Activated T-helper 17 cell treated with anti-CD3 and anti-CD28 coated beads, Interleukin-2, amount 50 U/mL, for 72 hours (primary cell): ENCODE measurements at regions not wholly inside any gene's neighbourhood (a gene's known extent, or its start where the extent isn't known, plus 50 kb on each side); places are given as distances from the start of the nearest gene placed in this dataset.

Source experiments
- ATAC-seq: fragments of 150-1000 bp; cut with Tn5 transposase; replicated peaks from 2 replicates; pipeline ENCODE4 v1.10.0; 2021; ENCODE audit warnings: mild to moderate bottlenecking, moderate library complexity
- H3K27ac Mint-ChIP-seq: one replicate; pipeline ENCODE4 v1.8.0; 2022; ENCODE audit warnings: mixed read lengths
- H3K27me3 Mint-ChIP-seq: one replicate; pipeline ENCODE4 v1.8.0; 2022; ENCODE audit warnings: mixed read lengths
- H3K36me3 Mint-ChIP-seq: one replicate; pipeline ENCODE4 v1.8.0; 2022; ENCODE audit warnings: low read depth, mild to moderate bottlenecking, mixed read lengths
- H3K4me1 Mint-ChIP-seq: one replicate; pipeline ENCODE4 v1.8.0; 2022; ENCODE audit warnings: mixed read lengths
- H3K4me3 Mint-ChIP-seq: one replicate; pipeline ENCODE4 v1.8.0; 2022; ENCODE audit warnings: mild to moderate bottlenecking, mixed read lengths
- H3K9me3 Mint-ChIP-seq: one replicate; pipeline ENCODE4 v1.8.0; 2022; ENCODE audit warnings: mixed read lengths

DNA sequence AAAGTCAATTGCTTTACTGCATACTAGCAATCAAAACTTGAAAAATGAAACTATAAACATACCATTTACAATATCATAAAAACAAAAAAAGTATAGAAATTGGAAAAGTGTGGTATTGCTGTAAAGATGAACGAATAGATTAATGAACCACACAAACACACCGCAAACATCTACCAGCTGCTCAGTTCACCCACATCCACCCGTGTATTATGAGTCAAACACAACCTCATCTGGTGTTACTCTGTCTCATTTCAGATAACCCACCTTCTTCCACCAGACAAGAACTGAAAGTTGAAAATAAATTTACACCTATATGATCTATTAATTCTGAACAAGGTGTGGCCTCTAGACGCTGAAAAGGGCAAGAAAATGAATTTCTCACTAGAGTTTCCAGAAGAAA lies 53.3 kb downstream of the BLID start:
- Mint-ChIP-seq H3K4me1 (no peaks in the 10 kb centered on the region), H3K27me3 (peaks cover 13% of the 10 kb centered on the region), H3K4me3 (no peak overlapping the region), H3K27ac (no peak overlapping the region), H3K9me3 (peaks cover 9% of the 10 kb centered on the region), H3K36me3 (no peaks in the 10 kb centered on the region)
- ATAC-seq = no peak

DNA sequence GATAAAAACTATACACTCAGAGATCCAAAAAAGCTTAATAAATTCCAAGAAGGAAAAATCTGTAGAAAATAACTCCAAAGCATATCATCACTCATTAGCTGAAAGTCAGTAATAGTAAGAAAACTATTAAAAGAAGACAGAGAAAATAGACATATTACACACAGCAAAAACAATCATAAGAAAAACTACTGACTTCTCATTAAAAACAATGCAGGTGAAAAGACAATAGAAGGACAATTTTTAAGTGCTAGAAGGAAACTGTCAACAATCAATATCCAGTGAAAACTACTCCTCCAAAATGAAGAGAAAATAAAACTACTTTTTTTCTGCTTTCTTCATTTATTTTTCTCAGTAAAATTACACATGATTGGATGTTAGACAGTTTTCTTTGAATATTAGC lies 56.5 kb downstream of the BLID start:
- no peaks in the 10 kb centered on the region for H3K27me3 Mint-ChIP-seq
- no peak for ATAC-seq
- peaks cover 9% of the 10 kb centered on the region for H3K9me3 Mint-ChIP-seq
- no peak overlapping the region for H3K27ac Mint-ChIP-seq
- H3K4me3 Mint-ChIP-seq = no peak overlapping the region
- no peaks in the 10 kb centered on the region for H3K4me1 Mint-ChIP-seq
- no peaks in the 10 kb centered on the region for H3K36me3 Mint-ChIP-seq

DNA sequence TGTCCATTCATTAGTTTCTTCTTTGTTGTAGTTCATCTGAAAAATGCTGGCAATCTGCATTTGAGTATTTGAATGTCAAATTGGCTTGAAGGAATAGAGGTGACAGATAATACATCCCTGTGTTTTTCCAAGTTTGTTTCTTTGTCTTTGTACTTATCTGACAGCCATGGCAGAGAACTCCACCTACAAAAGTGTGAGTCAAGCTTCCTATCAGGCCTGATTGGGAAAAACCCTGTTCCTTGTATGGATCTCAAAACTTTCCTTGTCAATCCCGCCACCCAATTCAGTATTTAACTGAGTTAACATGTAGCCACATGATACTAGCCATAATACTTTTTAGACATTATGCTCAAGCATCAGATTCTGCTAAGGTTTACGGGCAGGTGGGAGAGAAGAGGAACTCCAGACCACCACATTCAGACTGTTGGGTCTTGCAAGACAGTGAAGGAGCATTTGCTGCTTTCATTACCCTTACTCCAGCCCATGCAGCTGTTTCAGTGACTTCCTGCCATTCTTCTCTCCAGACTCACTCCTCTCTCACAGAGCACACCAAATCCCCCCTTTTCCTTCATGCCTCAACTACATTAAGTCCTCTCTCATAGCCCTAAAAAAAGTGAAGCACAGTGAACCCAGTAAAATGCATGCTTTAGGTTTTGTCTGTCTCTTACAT lies 65.9 kb downstream of the BLID start:
- no peak for ATAC-seq
- Mint-ChIP-seq H3K4me3 (no peak overlapping the region), H3K27ac (no peak overlapping the region), H3K36me3 (no peaks in the 10 kb centered on the region), H3K4me1 (no peaks in the 10 kb centered on the region), H3K27me3 (peaks cover 8% of the 10 kb centered on the region), H3K9me3 (peaks cover 8% of the 10 kb centered on the region)

DNA sequence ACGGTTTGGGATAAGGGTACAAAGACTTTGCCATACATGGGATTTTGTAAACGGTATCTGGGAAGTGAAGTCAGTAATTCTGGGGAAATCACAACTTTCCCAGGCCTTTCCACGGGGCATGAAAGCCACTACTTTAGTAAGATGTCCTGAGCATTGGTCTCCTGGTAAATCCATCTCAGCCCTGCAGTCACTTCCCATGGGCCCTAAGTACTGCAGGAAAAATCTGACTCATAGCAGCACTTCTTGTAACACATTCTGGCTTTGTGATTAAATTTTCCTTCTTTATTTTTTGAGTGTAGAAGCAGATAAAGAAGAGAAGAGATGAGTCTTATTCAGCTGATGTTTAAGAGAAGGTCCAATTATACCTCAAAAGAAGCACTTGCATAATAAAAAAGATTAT lies 67.6 kb downstream of the BLID start:
- Mint-ChIP-seq H3K4me3 (no peak overlapping the region), H3K36me3 (no peaks in the 10 kb centered on the region), H3K9me3 (peaks cover 8% of the 10 kb centered on the region), H3K27ac (no peak overlapping the region), H3K4me1 (no peaks in the 10 kb centered on the region), H3K27me3 (peaks cover 8% of the 10 kb centered on the region)
- ATAC-seq = no peak

DNA sequence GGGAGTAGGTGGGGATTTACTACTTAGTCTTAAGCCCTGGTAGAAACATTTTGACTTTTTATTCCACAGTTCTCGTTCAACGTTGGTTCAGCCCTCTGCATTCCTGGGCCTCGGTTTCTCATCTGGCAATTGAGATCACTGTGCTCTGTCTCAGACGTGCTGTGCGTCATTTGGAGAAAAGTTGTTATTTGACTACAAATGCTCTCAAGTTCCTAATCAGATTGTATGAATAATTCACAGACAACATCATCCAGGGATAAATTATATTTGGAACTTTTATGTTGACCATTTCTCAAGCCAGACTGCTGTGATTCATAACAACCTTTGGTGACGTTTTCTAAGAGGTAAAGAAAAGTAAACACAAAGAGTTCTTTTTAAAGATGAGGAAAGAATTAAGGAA lies 69.2 kb downstream of the BLID start:
- no peak for ATAC-seq
- Mint-ChIP-seq H3K4me1 (no peaks in the 10 kb centered on the region), H3K4me3 (no peak overlapping the region), H3K27ac (no peak overlapping the region), H3K36me3 (no peaks in the 10 kb centered on the region), H3K27me3 (peaks cover 6% of the 10 kb centered on the region), H3K9me3 (peaks cover 5% of the 10 kb centered on the region)

DNA sequence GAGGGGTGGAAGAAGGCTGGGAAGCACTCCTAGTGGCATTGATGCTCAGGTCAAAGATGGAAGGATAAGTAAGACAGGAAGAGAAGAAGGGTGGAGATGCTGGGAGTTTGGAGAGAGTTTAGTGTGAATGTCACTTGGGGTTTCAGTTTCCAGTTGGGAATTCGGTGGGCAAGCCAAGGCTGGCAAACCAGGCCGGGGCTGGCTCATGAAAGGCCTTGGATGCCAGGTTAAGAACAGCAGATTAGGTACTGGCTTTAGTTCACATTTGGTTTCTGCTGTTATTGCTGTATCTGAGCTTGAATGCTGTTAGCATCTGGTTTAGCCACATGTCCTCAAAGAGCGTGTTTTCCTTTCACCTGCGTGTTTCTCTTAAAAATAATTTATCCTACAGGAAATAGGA lies 69.6 kb downstream of the BLID start:
- H3K36me3 Mint-ChIP-seq = no peaks in the 10 kb centered on the region

DNA sequence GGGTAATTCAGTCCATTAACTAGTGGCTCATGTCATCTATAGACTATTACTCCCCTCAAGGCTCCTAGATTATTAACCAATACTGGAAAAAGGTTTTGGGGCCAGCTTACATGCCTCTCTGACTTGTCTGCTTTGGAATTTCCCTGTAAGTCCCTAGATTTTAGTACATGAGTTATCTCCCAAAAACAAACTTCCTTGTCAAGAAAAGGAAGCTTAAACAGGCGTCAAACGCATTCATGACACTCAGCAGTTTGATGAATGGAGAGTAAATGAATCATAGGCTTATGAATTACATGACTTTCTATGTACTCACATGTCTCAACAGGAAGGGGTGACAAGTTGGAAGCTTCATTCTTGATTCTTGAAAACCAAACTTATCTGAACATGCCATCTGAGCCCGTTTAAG lies 70.8 kb downstream of the BLID start:
- no peak for ATAC-seq
- no peaks in the 10 kb centered on the region for H3K36me3 Mint-ChIP-seq
- no peak overlapping the region for H3K4me3 Mint-ChIP-seq
- no peak overlapping the region for H3K27ac Mint-ChIP-seq
- no peaks in the 10 kb centered on the region for H3K4me1 Mint-ChIP-seq
- H3K27me3 Mint-ChIP-seq = peaks cover 4% of the 10 kb centered on the region
- H3K9me3 Mint-ChIP-seq = peaks cover 4% of the 10 kb centered on the region

More for the DNA sequence above, 69.6 kb downstream of the BLID start:
- no peak overlapping the region for H3K27ac Mint-ChIP-seq
- peaks cover 4% of the 10 kb centered on the region for H3K27me3 Mint-ChIP-seq
- H3K9me3 Mint-ChIP-seq = peaks cover 4% of the 10 kb centered on the region
- H3K4me3 Mint-ChIP-seq = no peak overlapping the region
- no peaks in the 10 kb centered on the region for H3K4me1 Mint-ChIP-seq
- ATAC-seq = no peak

DNA sequence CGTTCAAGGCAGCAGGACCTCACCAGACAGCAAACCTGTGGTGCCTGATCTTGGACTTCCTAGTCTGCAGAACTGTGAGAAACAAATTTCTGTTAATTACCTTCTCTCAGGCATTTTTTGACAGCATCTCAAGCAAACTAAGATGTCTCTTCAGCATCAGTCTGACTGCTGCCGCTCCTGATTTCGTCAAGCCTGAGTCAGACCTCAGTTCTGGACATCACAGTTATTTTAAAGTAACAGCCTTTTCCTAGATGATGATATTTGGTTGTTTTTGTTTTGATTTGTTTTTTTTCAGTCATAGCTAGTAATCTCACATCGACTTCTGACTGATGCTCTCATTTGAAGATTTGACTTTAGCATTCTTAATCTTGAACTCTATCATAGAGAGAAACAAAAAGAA lies 71.9 kb downstream of the BLID start:
- no peak overlapping the region for H3K27ac Mint-ChIP-seq
- H3K27me3 Mint-ChIP-seq = no peaks in the 10 kb centered on the region
- H3K4me1 Mint-ChIP-seq = no peaks in the 10 kb centered on the region
- no peak for ATAC-seq
- H3K36me3 Mint-ChIP-seq = no peaks in the 10 kb centered on the region
- no peaks in the 10 kb centered on the region for H3K9me3 Mint-ChIP-seq
- H3K4me3 Mint-ChIP-seq = no peak overlapping the region

DNA sequence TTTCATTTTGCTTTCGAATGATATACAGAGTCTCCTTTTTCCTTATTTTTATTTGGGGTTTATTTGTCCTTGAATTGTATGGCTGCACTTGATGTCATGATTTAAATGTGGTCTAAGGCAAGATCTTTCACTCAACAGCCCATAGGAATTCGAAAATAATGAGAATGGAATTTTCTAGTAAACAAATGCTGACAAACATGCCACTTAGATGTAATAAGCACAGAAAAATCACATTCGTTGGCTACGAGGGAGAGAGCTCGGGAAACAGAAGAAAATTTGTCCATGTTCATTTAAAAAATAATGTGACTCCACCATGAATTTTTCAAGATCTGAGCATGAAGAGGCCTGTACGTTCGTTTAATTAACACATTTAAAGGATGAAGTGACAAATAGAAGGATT lies 73.0 kb downstream of the BLID start:
- Mint-ChIP-seq H3K9me3 (no peaks in the 10 kb centered on the region), H3K27me3 (no peaks in the 10 kb centered on the region), H3K4me3 (no peak overlapping the region), H3K36me3 (no peaks in the 10 kb centered on the region), H3K4me1 (no peaks in the 10 kb centered on the region), H3K27ac (no peak overlapping the region)
- ATAC-seq = no peak

DNA sequence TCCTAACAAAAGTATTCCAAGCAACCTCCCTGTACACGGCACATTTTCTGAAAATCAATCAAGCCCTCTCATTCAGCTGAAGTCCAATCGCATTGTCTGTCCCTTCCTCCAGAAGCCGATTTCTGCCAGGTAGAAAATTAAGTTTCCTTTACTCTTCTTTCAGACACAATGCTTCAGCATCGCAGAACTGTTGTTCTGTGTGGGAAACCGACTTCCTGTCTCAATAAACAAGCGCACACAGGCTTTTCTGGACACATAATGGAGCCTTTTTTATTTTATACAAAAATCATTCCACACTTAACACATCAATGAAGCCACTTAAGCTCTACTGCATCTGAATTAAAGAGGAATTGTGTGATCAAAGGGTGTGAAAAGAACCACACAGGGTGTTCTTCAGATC lies 75.6 kb downstream of the BLID start:
- no peak for ATAC-seq
- Mint-ChIP-seq H3K4me3 (no peak overlapping the region), H3K27me3 (no peaks in the 10 kb centered on the region), H3K4me1 (no peaks in the 10 kb centered on the region), H3K27ac (no peak overlapping the region), H3K9me3 (no peaks in the 10 kb centered on the region), H3K36me3 (no peaks in the 10 kb centered on the region)

DNA sequence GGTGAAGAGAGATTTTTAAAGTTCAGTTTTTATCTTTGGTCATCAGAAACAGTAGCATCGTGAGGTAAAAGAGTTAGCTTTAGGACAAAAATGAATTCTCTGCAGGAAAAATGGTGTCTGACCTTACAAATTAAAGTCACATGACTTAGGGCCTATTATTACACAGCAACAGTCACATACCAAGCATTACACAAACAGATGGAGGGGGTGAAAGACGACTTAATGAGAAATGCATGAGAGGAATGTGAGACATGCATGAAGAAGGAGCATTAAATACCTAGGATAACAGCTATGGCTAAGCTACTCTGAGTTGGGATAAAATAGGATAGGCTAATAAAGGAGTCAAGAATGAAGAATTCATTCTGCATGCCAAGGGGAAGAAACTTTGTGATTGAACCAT lies 77.5 kb downstream of the BLID start:
- Mint-ChIP-seq H3K4me3 (no peak overlapping the region), H3K27ac (no peak overlapping the region), H3K36me3 (no peaks in the 10 kb centered on the region), H3K4me1 (no peaks in the 10 kb centered on the region), H3K9me3 (no peaks in the 10 kb centered on the region), H3K27me3 (no peaks in the 10 kb centered on the region)
- ATAC-seq = no peak

DNA sequence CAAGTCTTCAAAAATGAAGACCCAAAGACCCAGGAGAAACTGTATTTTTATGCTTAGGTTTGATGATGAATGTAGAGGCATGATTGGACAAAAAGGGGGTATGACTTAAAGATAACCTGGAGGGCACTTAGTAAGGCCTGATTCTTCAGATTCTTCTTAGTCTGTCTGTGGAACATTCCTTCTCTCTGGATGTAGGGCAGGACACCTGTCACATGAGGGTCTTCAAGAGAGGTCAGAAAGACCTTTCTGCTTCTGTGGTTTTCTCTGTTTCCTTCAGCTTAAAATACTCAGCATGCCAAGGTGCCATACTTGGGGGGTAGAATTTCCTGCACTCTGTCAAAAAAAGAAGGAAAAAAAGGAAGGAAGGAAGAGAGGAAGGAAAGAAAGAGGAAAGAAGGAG lies 78.1 kb downstream of the BLID start:
- ATAC-seq = no peak
- H3K27me3 Mint-ChIP-seq = no peaks in the 10 kb centered on the region
- no peak overlapping the region for H3K4me3 Mint-ChIP-seq
- H3K4me1 Mint-ChIP-seq = no peaks in the 10 kb centered on the region
- no peaks in the 10 kb centered on the region for H3K9me3 Mint-ChIP-seq
- no peak overlapping the region for H3K27ac Mint-ChIP-seq
- no peaks in the 10 kb centered on the region for H3K36me3 Mint-ChIP-seq

DNA sequence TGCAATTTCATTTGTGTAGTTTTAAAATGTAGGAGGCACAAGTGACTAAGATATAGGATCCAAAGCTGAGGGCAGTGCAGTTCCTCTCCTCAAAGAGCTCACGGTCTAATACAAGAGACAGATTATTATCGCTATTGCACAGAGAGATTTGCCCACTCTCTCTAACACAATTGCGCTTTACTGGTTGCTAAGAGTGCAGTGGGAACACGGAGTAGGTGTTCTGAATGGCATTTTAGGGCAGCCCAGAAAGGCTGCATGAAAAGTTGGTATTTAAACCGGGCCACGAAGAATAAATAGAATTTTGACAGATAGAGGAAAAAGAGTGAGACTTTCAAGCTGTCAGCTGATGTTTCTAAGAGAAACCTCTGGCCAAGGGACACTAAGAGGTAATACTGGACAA lies 79.5 kb downstream of the BLID start:
- Mint-ChIP-seq H3K4me1 (no peaks in the 10 kb centered on the region), H3K4me3 (no peak overlapping the region), H3K36me3 (no peaks in the 10 kb centered on the region), H3K9me3 (no peaks in the 10 kb centered on the region), H3K27me3 (no peaks in the 10 kb centered on the region), H3K27ac (no peak overlapping the region)
- ATAC-seq = no peak

DNA sequence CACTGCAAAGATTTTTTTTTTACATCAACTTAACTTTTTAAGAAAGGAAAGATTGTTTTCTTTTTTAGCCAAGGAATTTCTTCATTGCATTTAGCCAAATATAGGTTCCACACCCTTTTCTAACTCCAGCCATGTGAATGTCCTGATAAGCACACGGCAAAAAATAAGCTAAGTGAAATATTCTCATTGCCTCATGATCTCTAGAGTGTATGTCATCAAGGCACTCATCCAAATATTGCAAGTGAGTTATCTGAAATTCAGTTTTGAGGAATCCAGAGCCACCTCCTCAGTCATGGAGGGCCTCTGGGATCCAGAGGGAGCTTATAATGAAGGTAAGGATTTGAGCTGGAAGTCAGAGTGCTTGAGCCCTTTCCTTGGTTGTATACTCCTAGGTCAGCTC lies 80.0 kb downstream of the BLID start:
- H3K9me3 Mint-ChIP-seq = no peaks in the 10 kb centered on the region
- no peaks in the 10 kb centered on the region for H3K36me3 Mint-ChIP-seq
- ATAC-seq = no peak
- no peaks in the 10 kb centered on the region for H3K4me1 Mint-ChIP-seq
- H3K4me3 Mint-ChIP-seq = no peak overlapping the region
- H3K27ac Mint-ChIP-seq = no peak overlapping the region
- peaks cover 3% of the 10 kb centered on the region for H3K27me3 Mint-ChIP-seq

DNA sequence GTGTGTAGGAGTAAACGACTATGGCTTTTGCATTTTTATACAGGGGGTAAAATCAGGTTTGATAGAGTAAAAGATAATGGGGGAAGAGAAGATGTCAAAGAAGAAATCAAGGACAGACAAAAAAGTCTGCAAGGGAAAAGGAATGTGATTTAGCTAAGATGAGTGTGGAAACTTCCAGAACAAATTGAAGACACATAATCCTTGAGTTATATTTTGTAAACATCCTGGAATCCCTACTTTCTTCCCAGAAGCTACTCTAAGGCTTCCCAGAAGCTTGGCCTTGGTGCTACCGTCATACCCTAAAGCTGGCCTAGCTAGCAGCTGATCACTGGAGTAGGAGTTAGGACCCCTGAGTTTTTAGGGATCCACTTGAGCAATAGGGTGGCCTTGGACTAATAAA lies 82.4 kb downstream of the BLID start:
- peaks cover 7% of the 10 kb centered on the region for H3K27me3 Mint-ChIP-seq
- no peak for ATAC-seq
- no peak overlapping the region for H3K4me3 Mint-ChIP-seq
- H3K9me3 Mint-ChIP-seq = no peaks in the 10 kb centered on the region
- no peaks in the 10 kb centered on the region for H3K36me3 Mint-ChIP-seq
- H3K27ac Mint-ChIP-seq = no peak overlapping the region
- no peaks in the 10 kb centered on the region for H3K4me1 Mint-ChIP-seq

DNA sequence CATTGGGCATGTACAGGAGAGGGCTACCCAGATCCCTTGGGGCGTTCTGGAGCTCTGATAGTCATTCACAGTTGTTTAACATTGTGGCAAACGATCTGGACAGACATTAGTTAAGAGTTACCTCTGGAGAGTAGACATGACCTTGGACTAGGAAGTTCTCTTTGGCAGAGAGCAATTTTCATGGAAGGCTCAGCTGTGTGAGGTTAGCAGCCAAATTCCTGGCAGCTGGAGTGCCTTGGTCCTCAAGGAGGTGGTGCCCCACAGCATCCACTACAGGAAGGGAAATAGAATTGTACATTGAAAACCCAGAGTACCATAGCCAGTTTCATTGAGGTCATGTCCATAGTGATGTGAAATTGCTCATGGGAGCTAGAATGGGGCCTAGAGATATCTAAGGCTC lies 82.8 kb downstream of the BLID start:
- no peak for ATAC-seq
- Mint-ChIP-seq H3K27me3 (peaks cover 9% of the 10 kb centered on the region), H3K27ac (no peak overlapping the region), H3K36me3 (no peaks in the 10 kb centered on the region), H3K4me3 (no peak overlapping the region), H3K9me3 (no peaks in the 10 kb centered on the region), H3K4me1 (no peaks in the 10 kb centered on the region)
